ENCODE measurements at regions not wholly inside any gene's neighbourhood (a gene's known extent, or its start where the extent isn't known, plus 50 kb on each side); places are given as distances from the start of the nearest gene placed in this dataset.

DNA sequence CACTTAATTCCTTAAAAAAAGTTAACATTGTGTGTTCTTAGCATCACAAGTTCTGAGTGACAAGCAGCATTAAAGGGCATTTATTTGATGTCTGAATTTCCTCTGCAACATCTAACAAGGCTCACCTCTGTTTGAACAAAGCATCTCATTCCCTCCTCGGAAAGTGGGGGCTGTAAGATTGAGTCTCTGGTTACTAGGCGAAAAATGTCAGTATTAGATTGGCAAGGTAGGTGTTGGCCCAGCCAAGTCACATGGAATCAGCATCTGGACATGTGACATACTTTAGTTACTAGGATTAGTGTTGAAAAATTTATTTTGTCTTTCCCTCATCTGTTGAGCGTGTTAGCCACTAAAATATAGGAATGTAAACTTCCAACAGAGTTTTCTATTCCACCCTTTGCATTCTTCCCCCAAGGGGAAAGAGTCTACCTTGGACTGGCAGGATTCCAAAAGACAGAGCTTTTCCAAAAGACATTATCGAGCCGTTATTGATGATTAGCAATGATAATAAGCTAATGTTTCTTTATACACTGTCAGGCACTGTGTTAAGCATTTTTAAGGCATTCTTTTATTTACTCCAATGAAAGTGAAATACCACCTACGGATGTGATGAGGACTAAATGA, 194.9 kb upstream of the BTG1 start:
- no peak for DNase-seq

DNA sequence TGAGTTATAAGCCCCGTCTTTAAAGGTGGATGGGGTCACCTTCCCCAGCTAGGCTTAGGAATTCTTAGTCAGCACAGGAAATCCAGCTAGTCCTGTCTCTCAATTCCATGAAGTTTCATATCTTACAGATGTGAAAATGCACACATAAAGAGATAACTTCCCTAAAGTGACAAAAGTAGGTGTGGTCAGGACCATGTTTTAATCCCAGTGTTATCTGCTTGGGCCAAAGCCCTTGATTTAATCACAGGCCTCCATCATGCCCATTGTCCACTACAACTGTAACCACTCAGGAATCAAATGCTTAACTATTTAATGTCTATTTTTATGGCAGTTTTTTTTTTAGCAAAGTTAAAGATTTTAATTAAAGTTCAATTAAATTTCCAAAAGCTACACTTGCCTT, 194.4 kb upstream of the BTG1 start:
- DNase-seq, result no peak

DNA sequence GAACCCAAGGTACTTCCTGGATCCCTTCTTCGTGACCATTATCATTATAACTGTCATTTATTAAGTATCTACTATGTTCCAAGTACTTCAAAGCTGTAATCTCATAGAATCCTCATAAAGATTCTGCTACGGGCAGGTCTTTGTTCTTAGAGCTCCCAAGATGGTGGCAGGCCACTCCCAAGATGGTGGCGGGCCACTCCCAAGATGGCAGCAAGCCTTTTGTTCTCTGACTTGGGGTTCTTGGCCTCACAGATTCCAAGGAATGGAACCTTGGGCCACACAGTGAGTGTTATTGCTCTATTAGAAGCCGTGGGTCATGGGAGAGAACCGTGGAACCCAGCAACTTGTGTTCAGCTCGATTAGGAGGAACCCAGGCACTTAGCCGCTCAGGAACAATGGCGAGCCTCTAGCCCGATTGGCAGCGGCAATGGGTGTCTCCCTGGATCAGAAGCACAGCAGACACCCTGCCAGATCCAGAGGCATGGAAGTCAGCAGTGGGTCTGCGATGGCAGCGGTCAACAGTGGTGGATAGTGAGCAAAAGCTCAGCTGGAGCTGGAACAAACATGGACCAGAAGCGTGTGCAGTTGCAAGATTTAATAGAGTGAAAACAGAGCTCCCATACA, 193.7 kb upstream of the BTG1 start:
- no peak for DNase-seq

DNA sequence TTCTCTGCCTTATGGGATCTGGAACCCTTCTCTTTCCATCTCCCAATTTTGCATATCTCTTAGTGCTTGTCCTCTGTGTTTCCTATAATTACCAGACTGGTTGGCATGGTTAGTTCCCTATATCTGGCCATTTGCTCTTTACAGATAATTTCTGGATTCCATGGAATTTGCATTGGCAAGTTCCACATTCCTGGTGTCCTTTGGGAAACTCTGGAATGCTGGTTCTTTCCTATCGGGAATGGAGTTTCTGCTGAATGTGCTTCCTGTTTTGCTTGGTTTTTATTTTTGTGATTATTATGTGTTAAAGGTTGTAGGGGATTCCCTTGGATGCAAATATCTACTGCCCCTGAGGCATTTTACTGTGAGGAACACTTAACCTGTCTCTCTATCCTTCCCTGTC, 193.0 kb upstream of the BTG1 start:
- no peak for DNase-seq

DNA sequence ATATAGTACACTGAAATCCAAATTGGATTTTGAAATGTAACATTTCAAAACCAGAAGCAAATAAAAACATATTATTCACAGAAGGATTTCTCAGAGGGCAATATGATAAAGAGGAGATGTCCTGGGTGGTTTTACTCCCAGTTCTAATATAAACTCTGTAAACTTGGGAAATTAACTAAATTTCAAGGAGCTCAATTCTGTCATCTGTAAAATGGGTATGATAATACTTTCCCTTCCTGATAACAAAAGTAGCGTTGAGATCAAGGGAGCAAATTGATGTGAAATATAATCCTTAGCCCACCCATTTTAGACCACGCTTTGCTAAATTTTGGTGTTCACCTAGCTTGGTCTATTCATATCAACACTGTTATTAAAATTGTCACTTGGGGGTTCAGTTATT, 192.5 kb upstream of the BTG1 start:
- no peak for DNase-seq

DNA sequence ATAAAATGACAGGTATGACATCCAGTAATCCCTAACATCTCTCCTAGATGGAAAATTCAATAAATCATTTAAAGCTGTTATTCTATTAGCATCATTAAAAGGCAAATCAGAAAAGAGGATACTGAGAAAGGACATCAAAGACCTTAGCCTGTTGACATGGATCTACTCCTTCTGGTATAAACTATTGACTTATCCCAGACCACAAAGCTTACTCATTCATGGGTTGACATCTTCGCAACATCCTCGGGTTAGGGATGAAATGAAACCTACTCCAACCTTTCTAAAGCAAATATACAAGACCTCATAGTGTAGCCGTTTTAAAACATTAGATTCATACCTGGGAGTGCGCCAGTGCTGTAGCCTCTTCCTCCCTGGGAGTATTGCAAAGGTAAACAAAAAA, 191.5 kb upstream of the BTG1 start:
- DNase-seq, result no peak

DNA sequence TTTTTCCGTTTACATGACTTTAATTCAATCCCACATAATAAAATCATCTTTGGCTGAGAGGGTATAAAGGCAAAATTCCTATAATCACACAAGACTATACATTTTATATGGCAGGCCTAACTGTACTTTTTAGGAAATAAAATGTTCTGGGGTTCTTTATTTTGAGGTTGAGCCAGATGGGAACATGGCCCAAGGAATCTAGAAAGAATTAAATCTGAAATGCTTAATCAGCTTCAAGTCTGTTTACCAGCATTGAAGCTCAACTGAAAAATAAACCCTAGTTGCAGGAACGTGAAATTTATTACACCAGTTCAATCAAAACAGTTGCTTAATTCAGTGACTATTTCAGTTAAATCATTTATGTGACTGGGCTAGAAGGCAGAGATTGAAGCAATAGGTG, 191.0 kb upstream of the BTG1 start:
- DNase-seq, result no peak

DNA sequence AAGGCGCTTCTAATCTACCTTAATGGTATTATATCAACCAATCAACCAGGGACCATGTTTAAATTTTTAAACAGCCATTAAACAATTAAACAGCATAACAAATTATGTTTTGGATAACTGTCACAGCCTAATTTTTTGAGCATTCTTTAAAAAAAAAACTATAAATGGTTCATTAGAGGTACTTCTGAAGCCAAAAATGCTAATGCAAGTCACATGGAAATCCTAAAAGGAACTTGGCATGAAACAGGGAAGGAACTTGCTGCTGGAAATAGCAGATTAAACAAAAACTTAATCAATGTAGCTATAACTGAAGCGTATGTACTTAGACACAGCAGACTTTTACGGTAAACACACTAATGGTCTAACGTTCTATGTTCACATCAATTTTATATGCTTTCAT, 190.2 kb upstream of the BTG1 start:
- DNase-seq, result no peak

DNA sequence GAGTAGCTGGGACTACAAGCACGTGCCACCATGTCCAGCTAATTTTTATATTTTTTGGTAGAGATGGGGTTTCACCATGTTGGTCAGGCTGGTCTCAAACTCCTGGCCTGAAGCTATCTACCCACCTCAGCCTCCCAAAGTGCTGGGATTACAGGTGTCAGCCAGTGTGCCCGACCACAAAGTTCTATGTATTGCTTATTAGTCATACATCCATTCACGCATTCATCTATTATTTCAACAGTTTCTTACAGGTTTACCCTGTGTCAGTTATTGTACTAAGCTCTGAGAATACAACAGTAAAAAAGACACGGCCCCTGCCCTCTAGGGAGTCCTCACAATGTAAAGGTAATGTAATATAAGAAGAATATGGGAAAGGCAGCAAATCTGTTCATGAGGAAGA, 188.9 kb upstream of the BTG1 start:
- DNase-seq, result no peak

DNA sequence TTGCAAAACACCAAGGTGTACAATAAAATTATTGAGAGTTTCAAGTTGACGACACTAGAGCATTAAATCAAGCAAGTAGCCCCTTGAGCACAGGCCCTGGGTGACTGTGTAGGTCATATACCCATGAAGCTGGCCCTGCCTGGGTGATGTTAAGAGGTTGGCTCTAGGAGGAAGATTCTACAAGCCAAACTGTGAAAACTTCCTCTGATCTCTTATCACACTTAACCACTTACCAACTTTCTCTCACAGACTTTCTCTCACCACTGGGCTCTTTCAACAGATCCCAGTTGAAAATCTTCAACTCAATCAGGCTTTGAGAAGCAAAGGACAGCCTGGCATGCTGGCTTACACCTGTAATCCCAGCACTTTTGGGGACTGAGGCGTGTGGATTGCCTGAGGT, 186.9 kb upstream of the BTG1 start:
- no peak for DNase-seq

DNA sequence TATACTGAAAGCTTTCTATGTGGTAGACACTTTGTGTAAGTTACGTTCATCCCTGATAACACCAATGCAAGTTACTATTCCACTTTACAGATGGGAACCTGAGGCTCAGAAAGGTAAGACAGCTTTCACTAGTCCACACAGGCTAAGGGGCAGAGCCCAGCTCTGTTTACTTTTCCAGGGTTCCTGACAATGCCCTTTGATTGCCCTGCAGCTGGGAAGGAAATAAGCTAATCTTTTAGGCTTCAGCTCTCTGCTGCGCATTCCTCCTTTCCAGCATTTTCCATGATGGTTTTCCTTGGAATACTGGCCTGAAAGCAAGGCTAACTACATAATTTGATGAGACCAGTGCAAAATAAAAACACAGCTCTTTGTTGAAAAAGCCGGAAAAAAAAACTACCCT, 185.7 kb upstream of the BTG1 start:
- DNase-seq, result no peak

DNA sequence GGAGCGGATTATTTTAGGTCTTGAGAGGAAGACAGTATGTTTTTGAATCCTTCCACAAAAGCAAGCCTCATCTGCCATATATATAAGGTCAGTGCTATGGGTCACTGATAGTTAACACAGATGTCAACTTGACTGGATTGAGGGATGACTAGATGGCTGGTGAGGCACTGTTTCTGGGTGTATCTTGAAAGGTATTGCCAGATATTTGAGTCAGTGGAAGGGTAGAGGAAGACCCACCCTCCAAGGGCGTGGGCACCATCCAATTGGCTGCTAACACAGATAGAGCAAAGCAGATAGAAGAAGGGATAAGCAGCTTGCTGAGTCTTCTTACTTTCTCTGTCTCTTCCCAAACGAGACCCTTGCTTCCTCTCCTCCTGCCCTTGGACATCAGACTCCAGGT, 185.0 kb upstream of the BTG1 start:
- DNase-seq, result no peak

DNA sequence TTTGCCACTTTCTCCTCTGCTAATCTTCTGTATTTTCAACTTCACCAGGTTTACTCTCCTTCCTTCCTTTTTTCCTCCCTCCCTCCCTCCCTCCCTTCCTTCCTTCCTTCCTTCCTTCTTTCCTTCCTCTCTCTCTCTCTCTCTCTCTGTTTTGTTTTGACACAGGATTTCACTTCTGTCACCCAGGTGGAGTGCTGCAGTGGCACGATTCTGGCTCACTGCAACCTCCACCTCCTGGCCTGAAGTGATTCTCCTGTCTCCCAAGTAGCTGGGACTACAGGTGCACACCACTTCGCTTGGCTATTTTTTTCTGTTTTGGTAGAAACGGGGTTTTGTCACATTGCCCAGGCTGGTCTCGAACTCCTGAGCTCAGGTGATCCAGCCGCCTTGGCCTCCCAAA, 181.2 kb upstream of the BTG1 start:
- no peak for DNase-seq

DNA sequence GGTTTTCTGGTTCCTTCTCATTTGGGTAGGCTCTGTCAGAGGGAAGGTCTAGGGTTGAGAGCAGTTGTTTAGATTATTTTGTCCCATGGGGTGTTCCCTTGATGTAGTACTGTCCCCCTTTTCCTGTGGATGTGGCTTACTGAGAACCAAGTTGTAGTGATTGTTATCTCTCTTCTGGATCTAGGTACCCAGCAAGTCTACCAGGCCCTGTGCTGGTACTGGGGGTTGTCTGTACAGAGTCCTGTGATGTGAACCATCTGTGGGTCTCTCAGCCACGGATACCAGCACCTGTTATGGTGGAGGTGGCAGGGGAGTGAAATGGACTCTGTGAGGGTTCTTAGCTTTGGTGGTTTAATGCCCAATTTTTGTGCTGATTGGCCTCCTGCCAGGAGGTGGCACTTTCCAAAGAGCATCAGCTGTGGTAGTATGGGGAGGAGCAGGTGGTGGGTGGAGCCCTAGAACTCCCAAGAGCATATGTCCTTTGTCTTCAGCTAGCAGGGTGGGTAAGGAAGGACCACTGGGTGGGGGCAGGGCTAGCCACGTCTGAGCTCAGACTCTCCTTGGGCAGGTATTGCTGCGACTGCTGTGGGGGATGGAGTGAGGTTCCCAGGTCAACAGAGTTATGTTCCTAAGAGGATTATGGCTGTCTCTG, 179.3 kb upstream of the BTG1 start:
- DNase-seq, result no peak

DNA sequence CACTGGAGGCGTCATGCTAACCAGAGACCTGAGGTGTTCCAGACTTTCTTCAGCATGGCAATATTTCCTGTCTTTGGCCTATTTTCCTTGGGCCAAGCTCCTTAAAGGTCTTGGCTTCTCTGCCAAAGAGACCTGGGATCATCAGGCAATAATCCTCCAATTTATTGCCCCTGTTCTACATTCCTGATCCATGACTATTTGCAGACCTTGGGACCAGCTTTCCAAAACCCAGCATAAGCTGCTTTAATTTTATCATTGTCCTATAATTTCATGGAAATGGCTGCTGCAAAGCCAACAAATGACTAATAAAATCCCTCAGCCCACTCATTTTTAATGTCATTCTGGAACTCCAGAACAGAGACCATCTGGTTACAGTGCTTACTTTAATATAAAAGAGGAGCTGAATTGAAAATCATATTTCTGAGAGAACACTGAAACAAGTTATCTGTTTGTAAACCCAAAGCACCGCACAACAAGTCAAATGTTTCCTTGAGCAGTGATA, 166.9 kb upstream of the BTG1 start:
- no peak for DNase-seq

DNA sequence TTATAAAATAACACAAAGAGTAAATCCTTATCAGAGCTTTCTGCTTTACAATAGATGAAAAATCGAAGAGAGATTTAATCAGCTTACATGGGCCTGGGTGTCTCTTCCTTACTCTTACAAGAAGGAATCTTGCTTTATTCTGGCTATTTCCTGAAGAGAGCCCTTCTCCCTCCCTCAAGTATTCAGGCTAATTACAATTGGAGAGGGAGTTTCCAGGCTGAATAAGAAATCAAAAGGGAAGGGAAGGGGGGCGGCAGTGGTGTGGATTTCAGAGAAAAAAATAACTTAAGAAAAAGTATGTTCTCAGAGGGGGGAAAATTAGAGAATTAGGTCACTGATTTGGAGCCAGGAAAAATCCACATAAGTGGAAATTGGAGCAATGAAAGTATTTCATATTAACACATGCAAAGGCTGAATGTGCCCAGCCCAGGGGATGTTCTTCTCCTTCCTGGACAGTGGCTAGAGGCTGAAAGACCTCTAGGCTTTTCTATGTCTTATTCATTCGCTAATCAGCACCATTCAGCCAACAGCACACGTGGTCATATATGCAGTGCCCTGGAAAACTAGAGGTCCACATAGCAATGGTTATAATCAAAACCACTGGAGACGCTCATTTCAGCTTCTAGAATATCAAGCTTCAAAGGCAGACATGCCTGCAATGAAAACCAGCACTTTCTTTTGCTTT, 158.9 kb upstream of the BTG1 start:
- no peak for DNase-seq

DNA sequence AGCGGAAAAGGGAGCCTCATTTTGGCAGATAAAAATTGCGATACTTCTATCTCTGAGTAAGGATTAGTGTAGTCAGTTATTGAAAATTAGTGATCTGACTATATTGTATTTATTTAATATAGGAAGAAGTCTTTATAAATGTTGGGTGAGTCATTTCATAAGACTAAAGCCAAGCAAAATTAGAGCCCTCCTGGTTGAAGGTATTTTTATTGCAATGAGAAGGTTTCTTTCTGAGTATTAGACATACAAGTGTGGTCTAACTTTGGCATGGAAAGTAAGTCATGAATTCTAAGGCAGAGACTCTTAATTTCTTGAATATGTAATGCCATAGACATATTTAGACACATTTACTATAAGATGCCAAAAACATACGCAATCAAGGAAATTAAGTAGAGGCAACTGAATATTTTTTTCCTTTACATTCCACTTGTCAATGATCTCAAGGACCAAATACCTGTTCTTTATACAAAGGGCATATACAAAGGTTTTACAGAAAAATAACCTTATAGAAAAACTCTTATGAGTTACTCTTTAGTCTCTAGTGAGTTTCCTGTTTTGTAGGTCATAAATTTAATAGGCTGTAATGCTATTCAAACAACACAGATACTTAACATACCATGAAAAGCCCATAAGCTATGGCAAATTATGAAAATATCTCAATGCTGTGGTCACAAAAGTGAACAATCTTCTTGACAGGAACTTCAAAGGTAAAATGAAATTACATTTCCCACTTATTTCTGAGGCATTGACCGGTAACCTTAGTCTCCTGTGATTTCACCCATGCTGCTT, 156.6 kb upstream of the BTG1 start:
- DNase-seq, result no peak

DNA sequence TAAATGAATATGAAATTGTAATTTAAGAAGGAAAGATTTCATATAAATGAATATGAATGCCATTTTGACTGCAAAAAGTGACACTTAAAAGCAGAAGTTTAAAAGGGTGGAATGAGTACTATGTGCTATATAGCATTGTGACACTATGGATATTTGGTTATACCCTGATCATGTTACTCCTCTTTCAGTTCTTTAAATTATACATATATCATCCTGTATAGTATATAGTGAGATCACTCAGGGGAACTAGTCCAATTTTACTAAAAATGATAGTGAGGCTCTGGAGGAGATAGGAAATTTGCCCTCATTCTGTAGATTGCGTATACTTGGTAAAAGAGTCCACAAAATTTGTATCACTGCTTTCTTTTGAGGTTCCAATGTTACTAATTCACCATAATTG, 155.7 kb upstream of the BTG1 start:
- peak; percentile 21 for DNase-seq

DNA sequence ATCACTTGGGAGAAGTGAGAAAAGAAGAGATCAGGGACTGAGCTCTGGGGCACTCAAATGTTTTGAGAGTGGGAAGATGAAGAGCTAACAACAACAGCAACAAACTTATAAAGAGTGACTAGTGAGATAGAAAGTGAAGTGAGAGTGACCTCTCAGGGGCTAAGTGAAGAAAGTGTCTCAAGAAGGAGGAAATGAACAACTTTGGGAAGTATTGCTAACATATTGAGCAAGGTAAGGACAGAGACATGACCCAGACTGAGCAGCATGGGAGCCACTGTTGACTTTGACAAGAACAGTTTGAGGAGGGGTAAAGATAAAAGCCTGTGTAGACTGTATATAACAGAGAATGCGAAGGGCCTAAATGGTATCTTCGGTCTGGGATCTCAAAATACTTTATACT, 155.1 kb upstream of the BTG1 start:
- peak; percentile 59 for DNase-seq

DNA sequence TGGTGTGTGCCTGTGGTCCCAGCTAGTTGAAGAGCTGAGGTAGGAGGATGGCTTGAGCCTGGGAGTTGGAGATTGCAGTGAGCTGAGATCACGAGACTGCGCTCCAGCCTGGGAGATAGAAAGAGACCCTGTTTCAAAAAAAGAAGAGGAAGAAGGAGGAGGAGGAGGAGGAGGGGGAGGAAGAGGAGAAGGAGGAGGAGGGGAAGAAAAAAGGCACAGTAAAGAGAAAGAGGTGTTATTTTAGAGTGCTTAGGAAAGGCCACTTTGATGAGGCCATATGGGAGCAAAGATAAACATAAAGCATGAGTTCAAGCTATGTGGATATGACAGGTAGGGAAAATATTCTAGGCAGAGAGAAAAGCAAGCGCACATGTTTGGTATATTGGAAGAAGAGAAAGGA, 154.1 kb upstream of the BTG1 start:
- no peak for DNase-seq

DNA sequence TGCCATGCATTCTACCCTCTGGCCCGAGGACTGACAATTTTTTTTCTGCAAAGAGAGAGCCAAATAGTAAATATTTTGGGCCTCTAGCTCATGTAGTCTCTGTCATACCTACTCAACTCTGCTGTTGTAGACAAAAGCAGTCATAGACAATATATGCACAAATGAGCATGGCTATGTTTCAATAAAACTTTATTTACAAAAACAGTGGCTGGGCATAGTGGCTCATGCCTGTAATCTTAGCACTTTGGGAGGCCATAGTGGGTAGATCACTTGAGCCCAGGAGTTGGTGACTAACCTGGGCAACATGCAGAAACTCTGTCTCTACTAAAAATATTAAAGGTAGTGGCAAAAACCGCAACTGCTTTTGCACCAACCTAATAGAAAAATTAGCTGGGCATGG, 153.7 kb upstream of the BTG1 start:
- no peak for DNase-seq

DNA sequence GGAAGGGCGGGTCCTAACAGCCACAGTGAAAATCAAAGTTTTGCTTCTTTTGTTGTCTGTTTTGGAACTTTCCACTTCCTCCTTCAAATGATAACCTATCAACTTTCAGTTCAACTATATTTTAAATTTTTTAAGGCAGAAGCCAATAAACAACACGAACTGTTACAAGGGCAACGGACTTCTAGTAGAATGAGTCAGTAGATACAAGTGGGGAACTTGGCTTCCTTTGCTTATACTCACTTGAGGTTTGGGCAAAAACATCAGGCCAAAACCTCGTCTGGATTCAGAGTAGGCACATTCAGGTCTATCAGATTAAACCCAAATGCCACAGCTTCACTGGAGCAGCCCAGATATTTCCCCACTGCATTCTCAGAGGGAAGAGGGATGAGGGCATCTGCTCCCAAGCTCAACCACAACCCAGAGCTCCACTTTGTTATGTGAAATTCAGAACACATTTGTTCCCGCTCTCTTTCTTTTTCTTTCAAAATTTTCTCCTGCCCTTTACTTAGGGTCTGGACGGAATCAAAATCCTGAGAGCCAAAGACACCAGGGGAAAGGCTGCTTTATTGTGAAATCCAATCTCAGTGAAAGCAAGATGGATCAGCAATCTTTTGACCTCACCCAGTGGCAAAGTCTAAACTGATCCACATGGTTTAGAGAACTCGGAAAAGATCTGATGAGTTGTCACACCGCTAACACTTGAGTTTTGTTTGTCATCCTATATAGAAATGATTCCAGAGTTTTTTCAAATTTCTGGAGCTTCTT, 152.5 kb upstream of the BTG1 start:
- DNase-seq, result no peak
